ENCODE measurements at regions not wholly inside any gene's neighbourhood (a gene's known extent, or its start where the extent isn't known, plus 50 kb on each side); places are given as distances from the start of the nearest gene placed in this dataset.

GRCh38 chr2:215712219-215712868, 276.5 kb upstream of the FN1 start:
- no peaks in the 10 kb centered on the region for H3K9me3 ChIP-seq
- TF ChIP-seq CTCF (IDR thresholded peaks at IDR 0.05) (no peak), POLR2A (IDR thresholded peaks at IDR 0.05) (no peak)
- ATAC-seq (no peak), DNase-seq (no peak)
- no peaks in the 10 kb centered on the region for H3K27me3 ChIP-seq
- 21 to 22% methylated on average over 3 of the region's 3 CpGs for WGBS, 2 donors
- H3K27ac ChIP-seq: no peak overlapping the region
- H3K4me1 ChIP-seq: no peaks in the 10 kb centered on the region
- H3K4me3 ChIP-seq: no peak overlapping the region
- intact Hi-C loops (cut with DNase I): no loop called here
- H3K36me3 ChIP-seq (replicated peaks in 1 of 2; ENCODE audit: insufficient read depth in 1 of 2, low read depth in 2 of 2): no peaks in the 10 kb centered on the region

- no peak for ATAC-seq
These were observed 275.7 kb upstream of the FN1 start for GRCh38 chr2:215711471-215712034.

GRCh38 chr2:215707608-215708007, 271.7 kb upstream of the FN1 start:
- 61 to 65% methylated on average over 7 of the region's 7 CpGs for WGBS, 2 donors
- H3K27me3 ChIP-seq: no peaks in the 10 kb centered on the region
- intact Hi-C loops (cut with DNase I): no loop called here
- H3K4me1 ChIP-seq: no peaks in the 10 kb centered on the region
- DNase-seq (no peak), ATAC-seq (no peak)
- H3K27ac ChIP-seq: no peak overlapping the region
- no peak for TF ChIP-seq CTCF (IDR thresholded peaks at IDR 0.05)
- TF ChIP-seq POLR2A (IDR thresholded peaks at IDR 0.05): no peak
- no peaks in the 10 kb centered on the region for H3K9me3 ChIP-seq
- H3K4me3 ChIP-seq: no peak overlapping the region
- H3K36me3 ChIP-seq (replicated peaks in 1 of 2; ENCODE audit: insufficient read depth in 1 of 2, low read depth in 2 of 2): no peaks in the 10 kb centered on the region

More at GRCh38 chr2:215711471-215712034, 275.7 kb upstream of the FN1 start:
- H3K36me3 ChIP-seq (replicated peaks in 1 of 2; ENCODE audit: insufficient read depth in 1 of 2, low read depth in 2 of 2): no peaks in the 10 kb centered on the region
- no peak overlapping the region for H3K27ac ChIP-seq
- H3K9me3 ChIP-seq: no peaks in the 10 kb centered on the region
- H3K4me1 ChIP-seq: no peaks in the 10 kb centered on the region
- intact Hi-C loops (cut with DNase I): no loop called here
- H3K27me3 ChIP-seq: no peaks in the 10 kb centered on the region
- 53 to 69% methylated on average over 2 of the region's 2 CpGs for WGBS, 2 donors
- no peak for DNase-seq
- no peak for TF ChIP-seq POLR2A (IDR thresholded peaks at IDR 0.05)
- no peak for TF ChIP-seq CTCF (IDR thresholded peaks at IDR 0.05)
- no peak overlapping the region for H3K4me3 ChIP-seq

GRCh38 chr2:215705771-215706361, 270.0 kb upstream of the FN1 start:
- TF ChIP-seq POLR2A (IDR thresholded peaks at IDR 0.05) (no peak), CTCF (IDR thresholded peaks at IDR 0.05) (no peak)
- Histone ChIP-seq H3K27me3 (no peaks in the 10 kb centered on the region), H3K36me3 (replicated peaks in 1 of 2; ENCODE audit: insufficient read depth in 1 of 2, low read depth in 2 of 2) (no peaks in the 10 kb centered on the region), H3K9me3 (no peaks in the 10 kb centered on the region), H3K4me3 (no peak overlapping the region), H3K4me1 (no peaks in the 10 kb centered on the region), H3K27ac (no peak overlapping the region)
- intact Hi-C loops (cut with DNase I): no loop called here
- ATAC-seq (no peak), DNase-seq (no peak)
- WGBS, 2 donors: 41 to 52% methylated on average over 2 of the region's 2 CpGs

Measured in body of pancreas (tissue), 4 donors.